Smooth muscle cell (in vitro differentiated cells): ENCODE measurements at regions not wholly inside any gene's neighbourhood (a gene's known extent, or its start where the extent isn't known, plus 50 kb on each side); places are given as distances from the start of the nearest gene placed in this dataset.

ENCODE experiments used
- DNase-seq: peaks from one replicate; lab custom pipeline; 2025; ENCODE audit not compliant: unreplicated experiment; lab: John Stamatoyannopoulos, UW
- H2AFZ ChIP-seq: fragments of 200-600 bp; sonication (generic); 2 replicates; pipeline ENCODE4 v1.6.0; 2016; ENCODE audit warnings: antibody characterized with exemption, low read depth, mild to moderate bottlenecking
- H3F3A ChIP-seq: fragments of 200-600 bp; sonication (generic); 2 replicates; pipeline ENCODE4 v1.6.0; 2017; ENCODE audit warnings: antibody characterized with exemption, low read depth
- H3K27ac ChIP-seq: fragments of 200-600 bp; sonication (generic); 2 replicates; pipeline ENCODE4 v1.5.1; 2016; ENCODE audit warnings: low read depth, mild to moderate bottlenecking
- H3K27me3 ChIP-seq: fragments of 200-600 bp; sonication (generic); 2 replicates; pipeline ENCODE4 v1.6.1; 2016; ENCODE audit warnings: low read depth, mild to moderate bottlenecking
- H3K36me3 ChIP-seq: fragments of 200-600 bp; sonication (generic); 2 replicates; pipeline ENCODE4 v1.5.1; 2016; ENCODE audit warnings: low read depth
- H3K4me1 ChIP-seq: fragments of 200-600 bp; sonication (generic); 2 replicates; pipeline ENCODE4 v1.5.1; 2016; ENCODE audit warnings: low read depth
- H3K4me2 ChIP-seq: fragments of 200-600 bp; sonication (generic); 2 replicates; pipeline ENCODE4 v1.6.0; 2016; ENCODE audit warnings: mild to moderate bottlenecking
- H3K4me3 ChIP-seq: fragments of 200-600 bp; sonication (generic); 2 replicates; pipeline ENCODE4 v1.5.1; 2016; ENCODE audit warnings: mild to moderate bottlenecking
- H3K79me2 ChIP-seq: fragments of 200-600 bp; sonication (generic); 2 replicates; pipeline ENCODE4 v1.6.0; 2016; ENCODE audit warnings: low read depth, mild to moderate bottlenecking
- H3K9ac ChIP-seq: fragments of 200-600 bp; sonication (generic); 2 replicates; pipeline ENCODE4 v1.6.0; 2016; ENCODE audit warnings: low read depth
- H3K9me3 ChIP-seq: fragments of 200-600 bp; sonication (generic); replicated peaks from 2 replicates; pipeline ENCODE4 v1.5.1; 2016; ENCODE audit warnings: low read depth
- H4K20me1 ChIP-seq: fragments of 200-600 bp; sonication (generic); 2 replicates; pipeline ENCODE4 v1.6.0; 2016; ENCODE audit warnings: low read depth
- WGBS: methylation state at CpG from one replicate; pipeline ENCODE4 v1.1.7; 2016; ENCODE audit warnings: low lambda C conversion rate; 5-methylcytosine and 5-hydroxymethylcytosine counted together
- TF ChIP-seq, protein P1 (sequence below): fragments of 200-600 bp; sonication (generic); IDR thresholded peaks from 2 replicates; pipeline ENCODE4 v1.5.1; 2017; ENCODE audit warnings: borderline replicate concordance, mild to moderate bottlenecking, antibody characterized with exemption; ENCODE audit not compliant: insufficient read depth, poor library complexity, severe bottlenecking

DNA sequence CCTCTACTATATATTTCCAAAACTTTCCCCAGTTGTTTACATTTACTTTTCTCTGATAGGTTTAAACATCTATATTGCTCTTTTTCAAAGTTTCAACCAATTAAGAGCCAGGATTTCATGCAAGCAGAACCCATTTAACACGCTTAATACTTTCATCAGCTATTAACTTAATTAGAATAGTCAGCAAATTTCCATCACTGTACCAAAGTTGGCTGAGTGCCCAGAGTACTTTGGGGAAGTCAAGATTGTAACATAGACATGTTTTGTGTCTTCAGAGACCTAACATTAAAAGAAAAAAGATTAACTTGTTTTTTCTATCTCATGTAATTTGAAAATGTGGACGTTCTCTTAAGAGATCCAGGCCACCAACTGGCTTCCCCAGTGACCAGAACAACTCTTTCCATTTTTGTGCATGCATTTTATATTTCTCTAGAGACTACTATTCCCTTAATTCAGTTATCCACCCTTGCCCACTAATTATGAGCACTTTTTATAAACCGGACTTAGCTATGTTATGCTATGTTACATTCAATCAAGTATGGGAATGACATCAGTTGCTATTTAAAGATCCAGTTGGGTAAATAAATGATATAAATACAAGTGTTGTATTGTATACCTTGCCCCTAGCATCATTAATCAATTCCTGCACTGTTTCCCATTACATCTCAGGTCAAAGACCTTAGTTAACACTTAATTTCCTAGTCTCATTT lies 478.1 kb upstream of the NMUR2 start:
- H4K20me1 ChIP-seq, result no peaks in the 10 kb centered on the region
- no peaks in the 10 kb centered on the region for H3K36me3 ChIP-seq
- H3F3A ChIP-seq, result no peaks in the 10 kb centered on the region
- H3K79me2 ChIP-seq, result no peaks in the 10 kb centered on the region
- peaks cover 3% of the 10 kb centered on the region for H3K27me3 ChIP-seq
- H2AFZ ChIP-seq, result no peak overlapping the region
- no peaks in the 10 kb centered on the region for H3K9me3 ChIP-seq
- no peaks in the 10 kb centered on the region for H3K4me1 ChIP-seq
- no peak overlapping the region for H3K27ac ChIP-seq
- H3K9ac ChIP-seq, result no peak overlapping the region
- 55% methylated on average over 3 of the region's 3 CpGs for WGBS
- H3K4me2 ChIP-seq, result no peak overlapping the region
- no peak overlapping the region for H3K4me3 ChIP-seq
- no peak for DNase-seq
- TF ChIP-seq, protein P1, sequence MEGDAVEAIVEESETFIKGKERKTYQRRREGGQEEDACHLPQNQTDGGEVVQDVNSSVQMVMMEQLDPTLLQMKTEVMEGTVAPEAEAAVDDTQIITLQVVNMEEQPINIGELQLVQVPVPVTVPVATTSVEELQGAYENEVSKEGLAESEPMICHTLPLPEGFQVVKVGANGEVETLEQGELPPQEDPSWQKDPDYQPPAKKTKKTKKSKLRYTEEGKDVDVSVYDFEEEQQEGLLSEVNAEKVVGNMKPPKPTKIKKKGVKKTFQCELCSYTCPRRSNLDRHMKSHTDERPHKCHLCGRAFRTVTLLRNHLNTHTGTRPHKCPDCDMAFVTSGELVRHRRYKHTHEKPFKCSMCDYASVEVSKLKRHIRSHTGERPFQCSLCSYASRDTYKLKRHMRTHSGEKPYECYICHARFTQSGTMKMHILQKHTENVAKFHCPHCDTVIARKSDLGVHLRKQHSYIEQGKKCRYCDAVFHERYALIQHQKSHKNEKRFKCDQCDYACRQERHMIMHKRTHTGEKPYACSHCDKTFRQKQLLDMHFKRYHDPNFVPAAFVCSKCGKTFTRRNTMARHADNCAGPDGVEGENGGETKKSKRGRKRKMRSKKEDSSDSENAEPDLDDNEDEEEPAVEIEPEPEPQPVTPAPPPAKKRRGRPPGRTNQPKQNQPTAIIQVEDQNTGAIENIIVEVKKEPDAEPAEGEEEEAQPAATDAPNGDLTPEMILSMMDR, result no peak

DNA sequence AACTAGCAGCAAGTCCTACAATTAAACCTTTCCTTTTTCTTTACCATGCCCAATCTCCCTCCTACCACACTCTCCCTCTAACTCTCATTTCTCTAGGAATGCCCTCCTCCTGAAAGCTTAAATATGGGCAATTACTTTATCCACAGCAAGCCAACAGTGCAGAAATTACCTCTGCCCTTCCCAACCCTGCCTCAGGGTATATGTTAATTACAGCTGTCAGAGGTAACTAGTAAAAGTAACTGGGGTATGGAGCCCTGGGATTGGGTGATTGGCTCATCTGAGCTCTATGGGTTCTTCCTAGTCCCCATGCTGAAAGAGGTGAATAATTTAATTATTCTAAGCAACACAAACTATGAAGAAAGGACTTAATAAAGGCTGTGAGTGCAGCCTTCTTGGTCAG lies 478.9 kb upstream of the NMUR2 start:
- Histone ChIP-seq H3K9ac (no peak overlapping the region), H3K27ac (no peak overlapping the region), H3K27me3 (peaks cover 3% of the 10 kb centered on the region), H2AFZ (no peak overlapping the region), H3K36me3 (no peaks in the 10 kb centered on the region), H3K4me3 (no peak overlapping the region), H3K4me1 (no peaks in the 10 kb centered on the region), H3F3A (no peaks in the 10 kb centered on the region), H3K79me2 (no peaks in the 10 kb centered on the region), H3K9me3 (no peaks in the 10 kb centered on the region), H3K4me2 (no peak overlapping the region), H4K20me1 (no peaks in the 10 kb centered on the region)
- DNase-seq, result no peak
- TF ChIP-seq, protein P1, result no peak

DNA sequence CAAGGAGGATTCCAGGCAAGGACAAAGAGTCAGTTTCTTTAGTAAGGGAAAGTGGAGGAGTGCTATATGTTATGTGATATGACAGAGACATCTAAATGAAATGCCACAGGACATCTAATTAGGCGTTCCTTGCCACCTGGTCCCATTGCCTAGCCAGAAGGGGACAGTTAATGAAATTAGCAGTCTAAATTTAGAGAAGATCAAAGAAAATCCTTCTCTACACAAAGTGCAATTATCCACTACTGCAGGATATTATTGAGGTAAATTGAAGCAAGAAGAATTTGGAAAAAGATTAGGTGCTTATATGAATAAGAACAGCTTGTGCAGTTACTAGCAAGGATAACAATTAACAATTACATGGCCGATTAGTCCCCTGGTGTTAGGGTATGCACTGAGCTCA lies 495.3 kb upstream of the NMUR2 start:
- H3K4me3 ChIP-seq, result no peak overlapping the region
- H2AFZ ChIP-seq, result no peak overlapping the region
- H3F3A ChIP-seq, result no peaks in the 10 kb centered on the region
- 72% methylated on average over 2 of the region's 2 CpGs for WGBS
- H4K20me1 ChIP-seq, result no peaks in the 10 kb centered on the region
- H3K9ac ChIP-seq, result no peak overlapping the region
- H3K4me2 ChIP-seq, result no peak overlapping the region
- TF ChIP-seq, protein P1, result no peak
- H3K36me3 ChIP-seq, result no peaks in the 10 kb centered on the region
- H3K27me3 ChIP-seq, result no peaks in the 10 kb centered on the region
- H3K4me1 ChIP-seq, result no peaks in the 10 kb centered on the region
- no peak overlapping the region for H3K27ac ChIP-seq
- no peaks in the 10 kb centered on the region for H3K79me2 ChIP-seq
- no peak for DNase-seq
- H3K9me3 ChIP-seq, result no peaks in the 10 kb centered on the region

DNA sequence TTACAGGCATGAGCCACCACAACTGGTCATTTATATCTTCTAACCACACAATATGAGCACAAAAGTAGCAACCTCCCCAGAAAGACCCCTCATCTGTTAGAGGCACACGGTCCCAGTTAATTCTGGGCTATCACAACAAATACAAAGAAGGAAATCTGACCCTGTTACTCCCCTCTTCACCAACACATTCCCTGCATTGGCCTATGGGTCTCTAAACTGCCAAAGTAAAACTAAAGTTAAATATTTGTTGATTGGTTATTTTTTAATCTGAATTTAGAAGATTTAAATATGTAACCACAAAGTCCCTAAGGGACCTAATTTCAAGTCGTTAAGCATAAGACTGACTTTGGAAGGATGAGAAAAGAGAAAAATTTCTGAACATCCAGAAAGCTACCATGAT lies 496.7 kb upstream of the NMUR2 start:
- Histone ChIP-seq H4K20me1 (no peaks in the 10 kb centered on the region), H3K27me3 (no peaks in the 10 kb centered on the region), H3F3A (no peaks in the 10 kb centered on the region), H3K36me3 (no peaks in the 10 kb centered on the region), H3K4me2 (no peak overlapping the region), H3K4me3 (no peak overlapping the region), H3K9me3 (no peaks in the 10 kb centered on the region), H3K79me2 (no peaks in the 10 kb centered on the region), H3K4me1 (no peaks in the 10 kb centered on the region), H3K27ac (no peak overlapping the region), H2AFZ (no peak overlapping the region), H3K9ac (no peak overlapping the region)
- WGBS, result 88% methylated on average over 2 of the region's 2 CpGs
- DNase-seq, result no peak
- TF ChIP-seq, protein P1, result no peak
